ENCODE measurements at regions not wholly inside any gene's neighbourhood (a gene's known extent, or its start where the extent isn't known, plus 50 kb on each side); places are given as distances from the start of the nearest gene placed in this dataset.
A peak's percentile ranks its signal among the peaks of the same experiment; 100 is the strongest.

DNA sequence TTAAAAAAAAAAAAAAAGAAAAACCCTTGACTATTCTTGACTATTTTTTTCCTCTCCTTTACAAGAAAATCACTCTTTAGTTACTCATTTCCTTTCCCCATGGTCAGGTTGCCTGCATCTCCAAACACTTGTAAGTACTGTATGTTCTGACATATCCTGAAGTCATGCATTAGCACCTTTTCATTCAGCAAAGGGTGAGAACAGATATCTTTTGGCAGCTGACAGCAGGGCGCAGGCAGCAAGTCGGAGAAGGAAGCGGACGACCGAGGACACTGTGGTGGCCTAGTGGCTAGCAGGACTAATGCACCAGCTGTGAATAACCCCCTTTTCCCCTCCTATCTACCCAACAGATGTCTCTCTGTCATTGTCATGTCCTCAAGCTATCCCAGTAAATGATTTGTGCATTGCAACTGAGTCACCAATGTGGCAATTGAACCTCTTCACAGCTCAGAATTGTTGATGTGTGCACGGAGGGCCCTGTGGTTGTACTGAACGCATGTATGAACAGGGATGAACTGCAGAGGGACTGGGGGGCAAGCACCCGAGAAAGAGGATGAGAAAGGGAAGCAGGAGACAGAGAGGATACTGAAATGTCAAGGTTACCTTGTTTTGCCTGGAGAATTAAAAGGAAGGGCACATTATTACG, 996.0 kb upstream of the ARRDC3 start:
- H3K4me3 ChIP-seq (replicated peaks; ENCODE audit: low read depth, low read length) = no peak overlapping the region
- peak; percentile 39 for DNase-seq (ENCODE audit: low read depth)
- TF ChIP-seq, protein P1, sequence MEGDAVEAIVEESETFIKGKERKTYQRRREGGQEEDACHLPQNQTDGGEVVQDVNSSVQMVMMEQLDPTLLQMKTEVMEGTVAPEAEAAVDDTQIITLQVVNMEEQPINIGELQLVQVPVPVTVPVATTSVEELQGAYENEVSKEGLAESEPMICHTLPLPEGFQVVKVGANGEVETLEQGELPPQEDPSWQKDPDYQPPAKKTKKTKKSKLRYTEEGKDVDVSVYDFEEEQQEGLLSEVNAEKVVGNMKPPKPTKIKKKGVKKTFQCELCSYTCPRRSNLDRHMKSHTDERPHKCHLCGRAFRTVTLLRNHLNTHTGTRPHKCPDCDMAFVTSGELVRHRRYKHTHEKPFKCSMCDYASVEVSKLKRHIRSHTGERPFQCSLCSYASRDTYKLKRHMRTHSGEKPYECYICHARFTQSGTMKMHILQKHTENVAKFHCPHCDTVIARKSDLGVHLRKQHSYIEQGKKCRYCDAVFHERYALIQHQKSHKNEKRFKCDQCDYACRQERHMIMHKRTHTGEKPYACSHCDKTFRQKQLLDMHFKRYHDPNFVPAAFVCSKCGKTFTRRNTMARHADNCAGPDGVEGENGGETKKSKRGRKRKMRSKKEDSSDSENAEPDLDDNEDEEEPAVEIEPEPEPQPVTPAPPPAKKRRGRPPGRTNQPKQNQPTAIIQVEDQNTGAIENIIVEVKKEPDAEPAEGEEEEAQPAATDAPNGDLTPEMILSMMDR (IDR thresholded peaks at IDR 0.05; ENCODE audit: low read length, missing control alignments) = no peak

DNA sequence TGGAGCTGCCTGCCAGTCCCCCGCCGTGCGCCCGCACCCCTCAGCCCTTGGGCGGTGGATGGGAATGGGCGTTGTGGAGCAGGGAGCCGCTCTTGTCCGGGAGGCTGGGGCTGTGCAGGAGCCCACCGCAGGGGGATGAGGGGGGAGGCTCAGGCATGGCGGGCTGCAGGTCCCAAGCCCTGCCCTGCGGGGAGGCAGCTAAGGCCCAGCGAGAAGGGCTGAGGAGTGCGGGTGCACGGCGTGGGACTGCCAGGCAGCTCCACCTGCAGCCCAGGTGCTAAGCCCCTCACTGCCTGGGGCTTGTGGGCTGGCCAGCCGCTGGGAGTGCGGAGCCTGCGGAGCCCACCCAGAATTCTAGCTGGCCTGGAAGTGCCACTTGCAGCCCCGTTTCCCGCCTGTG, 991.7 kb upstream of the ARRDC3 start:
- no peak for DNase-seq (ENCODE audit: low read depth)
- TF ChIP-seq, protein P1 (IDR thresholded peaks at IDR 0.05; ENCODE audit: low read length, missing control alignments) = no peak
- no peak overlapping the region for H3K4me3 ChIP-seq (replicated peaks; ENCODE audit: low read depth, low read length)

DNA sequence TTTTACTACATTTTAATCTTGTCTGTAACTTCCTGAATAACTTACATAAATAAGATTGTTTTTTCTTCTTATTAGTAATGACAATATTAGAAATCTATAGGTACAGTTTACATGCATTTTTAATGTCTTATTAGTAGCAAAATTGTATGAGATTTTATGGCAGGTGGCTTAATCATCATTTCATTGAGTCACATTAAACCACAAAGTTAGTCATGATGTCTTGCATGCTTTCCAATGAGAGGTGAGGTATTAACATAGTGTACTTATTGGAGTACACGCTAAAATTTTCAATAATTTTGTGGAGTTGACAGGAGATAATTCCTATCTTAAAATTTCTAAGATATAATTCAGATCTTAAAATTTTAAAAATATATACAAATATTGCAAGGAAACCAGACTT, 989.6 kb upstream of the ARRDC3 start:
- TF ChIP-seq, protein P1 (IDR thresholded peaks at IDR 0.05; ENCODE audit: low read length, missing control alignments) = no peak
- DNase-seq (ENCODE audit: low read depth) = no peak
- H3K4me3 ChIP-seq (replicated peaks; ENCODE audit: low read depth, low read length) = no peak overlapping the region

DNA sequence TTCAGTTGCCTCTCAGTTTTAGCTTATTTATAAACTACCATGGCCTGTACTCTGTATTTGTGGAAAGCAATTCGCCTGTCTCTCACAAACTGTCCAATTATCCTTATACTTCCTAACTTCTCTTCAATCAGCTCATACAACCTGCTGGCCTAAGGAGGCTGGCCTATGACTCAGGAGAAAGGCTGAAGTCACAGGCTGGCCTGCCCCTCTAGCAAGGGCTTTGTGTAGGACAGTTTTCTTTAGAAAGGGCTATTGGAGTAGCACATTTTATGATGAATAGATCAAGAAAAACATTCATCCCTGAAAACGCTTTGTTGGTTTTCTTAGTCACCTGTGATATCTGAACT, 988.7 kb upstream of the ARRDC3 start:
- no peak overlapping the region for H3K4me3 ChIP-seq (replicated peaks; ENCODE audit: low read depth, low read length)
- TF ChIP-seq, protein P1 (IDR thresholded peaks at IDR 0.05; ENCODE audit: low read length, missing control alignments) = no peak
- DNase-seq (ENCODE audit: low read depth) = no peak

DNA sequence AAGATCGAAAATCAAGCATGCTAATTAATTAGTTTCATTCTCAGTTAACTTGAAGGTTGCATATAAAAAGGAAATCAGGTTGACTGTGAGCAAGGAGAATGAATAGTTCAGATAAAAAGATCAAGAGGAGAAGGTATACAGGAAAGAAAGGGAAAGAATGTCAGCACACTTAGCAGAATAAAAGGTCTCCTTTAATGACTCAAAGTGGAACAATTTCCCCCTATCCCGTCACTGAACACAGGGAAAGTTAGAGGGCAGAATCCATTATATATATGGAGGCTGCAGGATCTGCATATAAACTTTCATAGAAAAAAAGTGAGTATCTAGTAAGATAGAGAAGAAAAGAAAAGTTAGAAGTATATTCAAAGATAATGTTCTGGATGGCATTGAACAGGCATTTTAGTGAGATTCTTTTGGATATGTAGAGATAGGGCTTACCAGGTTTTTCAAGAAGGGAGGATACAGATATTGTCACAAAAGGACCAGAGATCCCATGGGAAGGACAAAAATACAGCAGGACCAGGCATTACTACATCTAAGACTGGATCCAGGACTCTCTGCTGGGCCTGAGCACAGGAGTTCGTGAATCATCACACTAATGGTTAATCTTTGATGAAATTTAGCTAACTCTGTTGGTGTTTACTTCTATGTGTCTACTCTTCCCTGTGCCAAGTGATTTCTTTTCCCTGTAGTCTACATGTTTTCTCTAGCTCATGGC, 988.2 kb upstream of the ARRDC3 start:
- no peak overlapping the region for H3K4me3 ChIP-seq (replicated peaks; ENCODE audit: low read depth, low read length)
- TF ChIP-seq, protein P1 (IDR thresholded peaks at IDR 0.05; ENCODE audit: low read length, missing control alignments) = no peak
- DNase-seq (ENCODE audit: low read depth) = no peak

DNA sequence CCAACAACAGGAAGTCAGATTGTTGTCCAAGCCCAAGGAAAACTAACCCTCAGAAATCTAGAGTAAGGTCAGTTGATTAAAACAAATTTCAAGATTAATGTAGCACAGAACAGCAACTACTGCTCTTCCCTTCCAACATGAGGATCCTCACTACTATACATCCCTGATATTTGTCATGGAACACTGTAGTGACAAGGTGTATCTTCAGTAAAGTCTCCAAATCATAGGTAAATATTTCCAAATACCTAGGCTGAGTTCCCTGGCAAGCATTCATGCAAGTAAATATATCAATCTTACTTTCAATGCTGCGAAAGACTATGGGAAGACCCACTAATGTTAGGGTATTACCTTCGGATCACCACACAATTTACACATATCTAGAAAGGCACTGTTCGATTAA, 986.9 kb upstream of the ARRDC3 start:
- TF ChIP-seq, protein P1 (IDR thresholded peaks at IDR 0.05; ENCODE audit: low read length, missing control alignments) = no peak

DNA sequence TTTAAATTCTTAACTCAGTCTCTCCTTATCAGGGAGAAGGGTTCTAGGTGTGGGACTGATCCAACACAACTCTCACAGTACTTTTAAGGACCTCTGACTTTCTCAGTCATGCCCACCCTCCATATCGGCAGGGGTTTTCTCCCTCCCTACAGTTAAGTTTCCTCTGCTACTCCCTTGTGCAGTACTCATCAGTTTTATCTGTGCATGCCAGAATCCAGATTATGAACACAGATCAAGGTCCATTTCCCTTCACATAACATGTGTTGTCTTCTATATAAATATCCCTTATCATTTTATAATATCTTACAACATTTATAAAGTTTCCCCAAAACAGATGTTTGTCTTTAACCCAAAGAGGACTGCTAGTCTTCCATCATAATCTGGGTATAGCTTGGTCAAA, 986.5 kb upstream of the ARRDC3 start:
- DNase-seq (ENCODE audit: low read depth) = no peak
- TF ChIP-seq, protein P1 (IDR thresholded peaks at IDR 0.05; ENCODE audit: low read length, missing control alignments) = no peak
- no peak overlapping the region for H3K4me3 ChIP-seq (replicated peaks; ENCODE audit: low read depth, low read length)

More for the DNA sequence above, 986.9 kb upstream of the ARRDC3 start:
- no peak overlapping the region for H3K4me3 ChIP-seq (replicated peaks; ENCODE audit: low read depth, low read length)
- no peak for DNase-seq (ENCODE audit: low read depth)
